B cell (primary cell): ENCODE measurements at regions not wholly inside any gene's neighbourhood (a gene's known extent, or its start where the extent isn't known, plus 50 kb on each side); places are given as distances from the start of the nearest gene placed in this dataset.

ENCODE experiments used
- EZH2 ChIP-seq: IDR thresholded peaks from 2 replicates; pipeline ENCODE4 v1.6.1; 2012; ENCODE audit warnings: borderline replicate concordance, low read depth, mild to moderate bottlenecking, moderate library complexity, low read length; ENCODE audit not compliant: insufficient read depth, poor library complexity, severe bottlenecking
- TF ChIP-seq, protein P1 (sequence below): fragments of 200-600 bp; IDR thresholded peaks from one replicate; pipeline ENCODE4 v1.8.0; 2022; ENCODE audit warnings: antibody characterized with exemption, mild to moderate bottlenecking

- TF ChIP-seq, protein P1, sequence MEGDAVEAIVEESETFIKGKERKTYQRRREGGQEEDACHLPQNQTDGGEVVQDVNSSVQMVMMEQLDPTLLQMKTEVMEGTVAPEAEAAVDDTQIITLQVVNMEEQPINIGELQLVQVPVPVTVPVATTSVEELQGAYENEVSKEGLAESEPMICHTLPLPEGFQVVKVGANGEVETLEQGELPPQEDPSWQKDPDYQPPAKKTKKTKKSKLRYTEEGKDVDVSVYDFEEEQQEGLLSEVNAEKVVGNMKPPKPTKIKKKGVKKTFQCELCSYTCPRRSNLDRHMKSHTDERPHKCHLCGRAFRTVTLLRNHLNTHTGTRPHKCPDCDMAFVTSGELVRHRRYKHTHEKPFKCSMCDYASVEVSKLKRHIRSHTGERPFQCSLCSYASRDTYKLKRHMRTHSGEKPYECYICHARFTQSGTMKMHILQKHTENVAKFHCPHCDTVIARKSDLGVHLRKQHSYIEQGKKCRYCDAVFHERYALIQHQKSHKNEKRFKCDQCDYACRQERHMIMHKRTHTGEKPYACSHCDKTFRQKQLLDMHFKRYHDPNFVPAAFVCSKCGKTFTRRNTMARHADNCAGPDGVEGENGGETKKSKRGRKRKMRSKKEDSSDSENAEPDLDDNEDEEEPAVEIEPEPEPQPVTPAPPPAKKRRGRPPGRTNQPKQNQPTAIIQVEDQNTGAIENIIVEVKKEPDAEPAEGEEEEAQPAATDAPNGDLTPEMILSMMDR, result no peak
- TF ChIP-seq EZH2, result no peak
Observed at GRCh38 chr5:2265341-2265740, 382.6 kb upstream of the IRX4 start.
